GM12878 (cell line): ENCODE measurements at regions not wholly inside any gene's neighbourhood (a gene's known extent, or its start where the extent isn't known, plus 50 kb on each side); places are given as distances from the start of the nearest gene placed in this dataset.

Experiments
- ATAC-seq: fragments of 200-7000 bp; cut with Tn5 transposase; 3 replicates; pipeline ENCODE4 v1.9.1; 2020; ENCODE audit warnings: mild to moderate bottlenecking, moderate library complexity
- BruUV-seq: library from RNA; stranded (reverse); fragments of 400-500 nt; replicated peaks from 2 replicates; lab custom pipeline; 2021; lab: Mats Ljungman, UMichigan
- CTCF ChIA-PET: fragments of 300-600 bp; sonication (Branson Sonifier 250); formaldehyde crosslinking; extraction: SDS; loops from one replicate; lab custom pipeline; 2021; ENCODE audit warnings: inconsistent platforms; lab: Yijun Ruan, JAX
- POLR2A ChIA-PET: fragments of 350-600 bp; formaldehyde crosslinking; extraction: SDS; loops from one replicate; lab custom pipeline; 2021; ENCODE audit warnings: inconsistent platforms; lab: Charles Lee
- RAD21 ChIA-PET: fragments of 300-600 bp; sonication (Branson Sonifier 250); formaldehyde crosslinking; loops from one replicate; lab custom pipeline; 2023; ENCODE audit warnings: antibody characterized with exemption; ENCODE audit not compliant: unreplicated experiment; lab: Charles Lee
- SMC1A ChIA-PET: fragments of 300-600 bp; sonication (Branson Sonifier 250); formaldehyde crosslinking; loops from one replicate; lab custom pipeline; 2023; ENCODE audit not compliant: unreplicated experiment, uncharacterized antibody; lab: Charles Lee
- DNase-seq: peaks from one replicate; pipeline ENCODE4 v3.0.0-alpha.2; 2011; ENCODE audit warnings: low read depth, low spot score
- FAIRE-seq: peaks from 3 replicates; lab custom pipeline; 2011; peaks lifted over from hg19 to GRCh38; lab: Jason Lieb, UNC
- H2AFZ ChIP-seq: 2 replicates; pipeline ENCODE4 v1.6.0; 2011; ENCODE audit warnings: low read depth, low read length, control low read depth; ENCODE audit not compliant: control insufficient read depth
- H3K27ac ChIP-seq: 2 replicates; pipeline ENCODE4 v1.5.1; 2011; ENCODE audit warnings: control low read depth; ENCODE audit not compliant: control insufficient read depth, insufficient read depth
- H3K27me3 ChIP-seq, 2 experiments: replicated peaks in 1 of 2; 2 replicates each; pipeline versions ENCODE4 v1.6.0 to v1.6.1; 2011; ENCODE audit warnings: low read length in 1 of 2; ENCODE audit not compliant: control insufficient read depth in 2 of 2, insufficient read depth in 2 of 2
- H3K36me3 ChIP-seq, 2 experiments: 2 replicates each; pipeline ENCODE4 v1.5.1; 2011; ENCODE audit warnings: low read length in 1 of 2; ENCODE audit not compliant: control insufficient read depth in 2 of 2, insufficient read depth in 2 of 2
- H3K4me1 ChIP-seq: 2 replicates; pipeline ENCODE4 v1.6.1; 2011; ENCODE audit warnings: mild to moderate bottlenecking, low read length, moderate library complexity, mixed read lengths; ENCODE audit not compliant: control insufficient read depth, insufficient read depth
- H3K4me2 ChIP-seq: 2 replicates; pipeline ENCODE4 v1.6.0; 2011; ENCODE audit warnings: control low read depth; ENCODE audit not compliant: control insufficient read depth, insufficient read depth
- H3K4me3 ChIP-seq: fragments of 200-600 bp; sonication (generic); 2 replicates; pipeline ENCODE4 v1.5.1; 2016
- H3K79me2 ChIP-seq: 2 replicates; pipeline ENCODE4 v1.6.0; 2011; ENCODE audit warnings: low read length; ENCODE audit not compliant: control insufficient read depth, insufficient read depth
- H3K9ac ChIP-seq: 2 replicates; pipeline ENCODE4 v1.8.0; 2011; ENCODE audit warnings: low read length, control low read depth, mixed read lengths; ENCODE audit not compliant: control insufficient read depth, insufficient read depth
- H3K9me3 ChIP-seq: replicated peaks from 3 replicates; pipeline ENCODE4 v1.5.1; 2011; ENCODE audit warnings: mild to moderate bottlenecking, low read length; ENCODE audit not compliant: control insufficient read depth, insufficient read depth
- H4K20me1 ChIP-seq: 2 replicates; pipeline ENCODE4 v1.6.0; 2011; ENCODE audit not compliant: control insufficient read depth, insufficient read depth
- BACH1 ChIP-seq: fragments of 450-650 bp; IDR thresholded peaks from 2 replicates; pipeline ENCODE4 v1.6.1; 2017; ENCODE audit warnings: mild to moderate bottlenecking, borderline replicate concordance
- BCL11A ChIP-seq: IDR thresholded peaks from 2 replicates; pipeline ENCODE4 v1.6.1; 2011; ENCODE audit warnings: low read depth, low read length
- CEBPB ChIP-seq, 2 experiments: fragments of 150-350 bp in 1 of 2; IDR thresholded peaks; 2 replicates each; pipeline ENCODE4 v1.6.1; 2012 to 2014; ENCODE audit warnings: low read depth in 2 of 2, low read length in 2 of 2, borderline replicate concordance in 1 of 2, inconsistent platforms in 1 of 2
- CEBPZ ChIP-seq: fragments of 150-350 bp; IDR thresholded peaks from 2 replicates; pipeline ENCODE4 v1.6.1; 2016; ENCODE audit warnings: low read depth, low read length
- E4F1 ChIP-seq: fragments of 450-650 bp; IDR thresholded peaks from 2 replicates; pipeline ENCODE4 v1.6.1; 2018; ENCODE audit warnings: borderline replicate concordance, mild to moderate bottlenecking; ENCODE audit not compliant: partially characterized antibody
- EP300 ChIP-seq, 2 experiments: fragments of 150-350 bp in 1 of 2; IDR thresholded peaks; 2 replicates each; pipeline ENCODE4 v1.6.1; 2011 to 2012; ENCODE audit warnings: low read depth in 2 of 2, low read length in 2 of 2, borderline replicate concordance in 1 of 2, improper control_type of control experiment in 1 of 2, inconsistent platforms in 1 of 2; ENCODE audit not compliant: control insufficient read depth in 1 of 2
- ETV6 ChIP-seq, 2 experiments: fragments of 450-650 bp in 1 of 2; IDR thresholded peaks in 1 of 2; conservative IDR thresholded peaks in 1 of 2; 2 replicates each; pipeline ENCODE4 v1.6.1; 2014; ENCODE audit warnings: antibody characterized with exemption in 1 of 2, borderline replicate concordance in 1 of 2, low read depth in 1 of 2, mild to moderate bottlenecking in 1 of 2, moderate library complexity in 1 of 2
- EZH2 ChIP-seq: IDR thresholded peaks from 2 replicates; pipeline ENCODE4 v1.6.1; 2012; ENCODE audit warnings: low read depth, mild to moderate bottlenecking, control low read depth, inconsistent platforms, low read length, borderline replicate concordance; ENCODE audit not compliant: control insufficient read depth
- KDM1A ChIP-seq: fragments of 200-600 bp; sonication (generic); IDR thresholded peaks from 2 replicates; pipeline ENCODE4 v1.6.1; 2016; ENCODE audit warnings: borderline replicate concordance
- POLR2A ChIP-seq: IDR thresholded peaks from 2 replicates; pipeline ENCODE4 v1.6.1; 2011; ENCODE audit warnings: low read depth, mild to moderate bottlenecking, low read length
- RELB ChIP-seq: fragments of 450-650 bp; IDR thresholded peaks from 2 replicates; pipeline ENCODE4 v1.6.1; 2017; ENCODE audit warnings: low read depth, mild to moderate bottlenecking, moderate library complexity
- SUPT20H ChIP-seq: IDR thresholded peaks from 2 replicates; pipeline ENCODE4 v1.6.1; 2011; ENCODE audit warnings: low read depth, mild to moderate bottlenecking, low read length, moderate library complexity, borderline replicate concordance; ENCODE audit not compliant: control insufficient read depth
- TCF7 ChIP-seq: IDR thresholded peaks from 2 replicates; pipeline ENCODE4 v1.6.1; 2014; ENCODE audit warnings: antibody characterized with exemption, borderline replicate concordance
- ZBED1 ChIP-seq: IDR thresholded peaks from 2 replicates; pipeline ENCODE4 v1.6.1; 2016; ENCODE audit warnings: borderline replicate concordance
- WGBS: methylation state at CpG from one replicate; pipeline ENCODE4 v1.1.6; 2016; ENCODE audit warnings: low lambda C conversion rate; ENCODE audit not compliant: insufficient replicate concordance, insufficient coverage; ENCODE audit errors: missing lambda C conversion rate; 5-methylcytosine and 5-hydroxymethylcytosine counted together
- in situ Hi-C: fragments of 300-500 bp; cut with MboI; formaldehyde crosslinking; loops from 9 replicates; pipeline ENCODE4 v1.14.3; 2018; ENCODE audit warnings: mixed read lengths
- intact Hi-C: fragments of 100-400 bp; cut with micrococcal nuclease; formaldehyde crosslinking; loops from one replicate; pipeline ENCODE4 v1.14.2; 2022; ENCODE audit not compliant: unreplicated experiment

- Histone ChIP-seq H3K9ac (no peak overlapping the region), H4K20me1 (no peaks in the 10 kb centered on the region), H3K4me1 (no peaks in the 10 kb centered on the region), H3K27ac (no peak overlapping the region), H3K9me3 (no peaks in the 10 kb centered on the region), H3K4me2 (no peak overlapping the region), H3K79me2 (no peaks in the 10 kb centered on the region), H3K36me3 (no peaks in the 10 kb centered on the region), H3K27me3 (peaks cover 0 to 2% of the 10 kb centered on the region in 2 experiments; a peak in 1 of 4 replicates), H3K4me3 (no peak overlapping the region), H2AFZ (no peak overlapping the region)
- TF ChIP-seq ZBED1 = no peak
- TF ChIP-seq CEBPZ = no peak
- TF ChIP-seq CEBPB (IDR thresholded peaks at IDR 0.05; ENCODE audit: borderline replicate concordance in 1 of 2, low read depth in 2 of 2, low read length in 2 of 2) = no peak
- TF ChIP-seq EZH2 = no peak
- TF ChIP-seq TCF7 = no peak
- TF ChIP-seq BCL11A = no peak
- no peak for TF ChIP-seq SUPT20H
- no peak for TF ChIP-seq E4F1
- TF ChIP-seq ETV6 (conservative IDR thresholded peaks at IDR 0.05 in 1 of 2, IDR thresholded peaks at IDR 0.05 in 1 of 2; ENCODE audit: borderline replicate concordance in 1 of 2, low read depth in 1 of 2) = no peak
- TF ChIP-seq KDM1A = no peak
- TF ChIP-seq BACH1 = no peak
- no peak for TF ChIP-seq POLR2A
- TF ChIP-seq RELB = no peak
- no peak for TF ChIP-seq EP300 (IDR thresholded peaks at IDR 0.05; ENCODE audit: borderline replicate concordance in 1 of 2, control insufficient read depth in 1 of 2, low read depth in 2 of 2, low read length in 2 of 2)
- no peak for DNase-seq
- in situ Hi-C loops (no loop called here), intact Hi-C loops (no loop called here)
- RAD21 ChIA-PET = no interaction called here
- SMC1A ChIA-PET = no interaction called here
- FAIRE-seq = no peak
- POLR2A ChIA-PET = no interaction called here
- no TSS peak for BruUV-seq
- ATAC-seq = no peak
- WGBS = 0% methylated on average over 1 of the region's 1 CpG
- CTCF ChIA-PET = no interaction called here
Measured at GRCh38 chr1:182213163-182213562, 151.7 kb upstream of the ZNF648 start.
